H1 (cell line): ENCODE measurements at regions not wholly inside any gene's neighbourhood (a gene's known extent, or its start where the extent isn't known, plus 50 kb on each side); places are given as distances from the start of the nearest gene placed in this dataset.

Source experiments
- CHD1 ChIP-seq: IDR thresholded peaks from 2 replicates; pipeline ENCODE4 v1.6.1; 2012; ENCODE audit warnings: low read depth, low read length, improper control_type of control experiment
- KDM5A ChIP-seq: fragments of 200-600 bp; IDR thresholded peaks from 2 replicates; pipeline ENCODE4 v1.7.1; 2012; ENCODE audit warnings: mild to moderate bottlenecking, low read length, inconsistent platforms, mixed read lengths
- SRF ChIP-seq: IDR thresholded peaks from 2 replicates; pipeline ENCODE4 v1.6.1; 2011; ENCODE audit warnings: mild to moderate bottlenecking, low read depth, low read length, moderate library complexity
- TCF12 ChIP-seq: IDR thresholded peaks from 2 replicates; pipeline ENCODE4 v1.6.1; 2011; ENCODE audit warnings: low read depth, mild to moderate bottlenecking, low read length
- TF ChIP-seq, protein P1 (sequence below), 3 experiments: IDR thresholded peaks; 1 replicate in 2 of 3; 2 replicates in 1 of 3; pipeline versions ENCODE4 v1.5.1 to v1.6.1; 2011; ENCODE audit warnings: low read length in 3 of 3, mild to moderate bottlenecking in 3 of 3, inconsistent platforms in 2 of 3, low read depth in 1 of 3, moderate library complexity in 1 of 3; ENCODE audit not compliant: insufficient read depth in 1 of 3; ENCODE audit errors: control extremely low read depth in 1 of 3
- TF ChIP-seq, protein P2 (sequence below): fragments of 300-600 bp; sonication (generic); IDR thresholded peaks from 2 replicates; pipeline ENCODE4 v1.7.1; 2012; ENCODE audit warnings: low read length, moderate library complexity, mild to moderate bottlenecking, inconsistent platforms; ENCODE audit not compliant: insufficient replicate concordance

DNA sequence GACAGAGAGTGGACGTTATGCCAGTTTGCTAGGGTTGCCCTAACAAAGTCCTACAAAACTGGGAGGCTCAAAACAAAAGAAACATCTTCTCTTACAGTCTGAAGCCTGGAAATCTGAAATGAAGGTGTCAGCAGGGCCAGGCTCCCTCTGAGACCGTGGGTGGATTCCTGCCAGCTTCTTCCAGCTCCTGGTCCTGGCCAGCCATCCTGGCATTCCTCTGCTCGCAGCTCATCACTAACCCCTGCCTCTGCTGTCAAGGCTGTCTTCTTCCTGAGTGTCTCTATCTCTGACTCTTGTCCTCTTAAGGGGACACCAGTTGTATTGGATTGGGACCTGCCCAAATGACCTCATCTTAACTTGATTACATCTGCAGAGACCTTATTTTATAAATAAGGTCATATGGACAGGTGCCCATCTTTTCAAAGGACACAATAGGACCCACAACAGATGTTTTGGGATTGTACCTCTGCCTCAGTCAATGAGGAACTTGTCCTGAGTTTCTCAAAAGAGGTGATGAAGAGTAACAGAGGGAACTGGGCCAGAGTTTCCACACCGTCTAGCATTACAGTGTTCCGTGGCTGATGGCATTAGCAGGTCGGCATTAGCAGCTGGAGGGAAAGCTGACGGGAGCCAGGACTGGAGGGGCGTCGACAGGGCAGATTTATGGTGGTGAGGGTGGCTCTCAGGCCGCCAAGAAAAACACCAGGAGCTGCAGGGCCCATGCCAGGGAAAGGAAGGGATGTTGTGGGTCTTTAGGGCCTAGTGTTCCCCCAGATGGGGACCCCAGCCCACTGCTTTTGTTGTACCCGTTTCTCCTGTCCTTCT lies 157.3 kb downstream of the TBXT start (continued):
- TF ChIP-seq SRF (no peak), CHD1 (no peak), KDM5A (no peak), TCF12 (no peak)
- TF ChIP-seq, protein P1, sequence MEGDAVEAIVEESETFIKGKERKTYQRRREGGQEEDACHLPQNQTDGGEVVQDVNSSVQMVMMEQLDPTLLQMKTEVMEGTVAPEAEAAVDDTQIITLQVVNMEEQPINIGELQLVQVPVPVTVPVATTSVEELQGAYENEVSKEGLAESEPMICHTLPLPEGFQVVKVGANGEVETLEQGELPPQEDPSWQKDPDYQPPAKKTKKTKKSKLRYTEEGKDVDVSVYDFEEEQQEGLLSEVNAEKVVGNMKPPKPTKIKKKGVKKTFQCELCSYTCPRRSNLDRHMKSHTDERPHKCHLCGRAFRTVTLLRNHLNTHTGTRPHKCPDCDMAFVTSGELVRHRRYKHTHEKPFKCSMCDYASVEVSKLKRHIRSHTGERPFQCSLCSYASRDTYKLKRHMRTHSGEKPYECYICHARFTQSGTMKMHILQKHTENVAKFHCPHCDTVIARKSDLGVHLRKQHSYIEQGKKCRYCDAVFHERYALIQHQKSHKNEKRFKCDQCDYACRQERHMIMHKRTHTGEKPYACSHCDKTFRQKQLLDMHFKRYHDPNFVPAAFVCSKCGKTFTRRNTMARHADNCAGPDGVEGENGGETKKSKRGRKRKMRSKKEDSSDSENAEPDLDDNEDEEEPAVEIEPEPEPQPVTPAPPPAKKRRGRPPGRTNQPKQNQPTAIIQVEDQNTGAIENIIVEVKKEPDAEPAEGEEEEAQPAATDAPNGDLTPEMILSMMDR (IDR thresholded peaks at IDR 0.05; ENCODE audit: control extremely low read depth in 1 of 3, insufficient read depth in 1 of 3, low read depth in 1 of 3, low read length in 3 of 3), result no peak
- TF ChIP-seq, protein P2, sequence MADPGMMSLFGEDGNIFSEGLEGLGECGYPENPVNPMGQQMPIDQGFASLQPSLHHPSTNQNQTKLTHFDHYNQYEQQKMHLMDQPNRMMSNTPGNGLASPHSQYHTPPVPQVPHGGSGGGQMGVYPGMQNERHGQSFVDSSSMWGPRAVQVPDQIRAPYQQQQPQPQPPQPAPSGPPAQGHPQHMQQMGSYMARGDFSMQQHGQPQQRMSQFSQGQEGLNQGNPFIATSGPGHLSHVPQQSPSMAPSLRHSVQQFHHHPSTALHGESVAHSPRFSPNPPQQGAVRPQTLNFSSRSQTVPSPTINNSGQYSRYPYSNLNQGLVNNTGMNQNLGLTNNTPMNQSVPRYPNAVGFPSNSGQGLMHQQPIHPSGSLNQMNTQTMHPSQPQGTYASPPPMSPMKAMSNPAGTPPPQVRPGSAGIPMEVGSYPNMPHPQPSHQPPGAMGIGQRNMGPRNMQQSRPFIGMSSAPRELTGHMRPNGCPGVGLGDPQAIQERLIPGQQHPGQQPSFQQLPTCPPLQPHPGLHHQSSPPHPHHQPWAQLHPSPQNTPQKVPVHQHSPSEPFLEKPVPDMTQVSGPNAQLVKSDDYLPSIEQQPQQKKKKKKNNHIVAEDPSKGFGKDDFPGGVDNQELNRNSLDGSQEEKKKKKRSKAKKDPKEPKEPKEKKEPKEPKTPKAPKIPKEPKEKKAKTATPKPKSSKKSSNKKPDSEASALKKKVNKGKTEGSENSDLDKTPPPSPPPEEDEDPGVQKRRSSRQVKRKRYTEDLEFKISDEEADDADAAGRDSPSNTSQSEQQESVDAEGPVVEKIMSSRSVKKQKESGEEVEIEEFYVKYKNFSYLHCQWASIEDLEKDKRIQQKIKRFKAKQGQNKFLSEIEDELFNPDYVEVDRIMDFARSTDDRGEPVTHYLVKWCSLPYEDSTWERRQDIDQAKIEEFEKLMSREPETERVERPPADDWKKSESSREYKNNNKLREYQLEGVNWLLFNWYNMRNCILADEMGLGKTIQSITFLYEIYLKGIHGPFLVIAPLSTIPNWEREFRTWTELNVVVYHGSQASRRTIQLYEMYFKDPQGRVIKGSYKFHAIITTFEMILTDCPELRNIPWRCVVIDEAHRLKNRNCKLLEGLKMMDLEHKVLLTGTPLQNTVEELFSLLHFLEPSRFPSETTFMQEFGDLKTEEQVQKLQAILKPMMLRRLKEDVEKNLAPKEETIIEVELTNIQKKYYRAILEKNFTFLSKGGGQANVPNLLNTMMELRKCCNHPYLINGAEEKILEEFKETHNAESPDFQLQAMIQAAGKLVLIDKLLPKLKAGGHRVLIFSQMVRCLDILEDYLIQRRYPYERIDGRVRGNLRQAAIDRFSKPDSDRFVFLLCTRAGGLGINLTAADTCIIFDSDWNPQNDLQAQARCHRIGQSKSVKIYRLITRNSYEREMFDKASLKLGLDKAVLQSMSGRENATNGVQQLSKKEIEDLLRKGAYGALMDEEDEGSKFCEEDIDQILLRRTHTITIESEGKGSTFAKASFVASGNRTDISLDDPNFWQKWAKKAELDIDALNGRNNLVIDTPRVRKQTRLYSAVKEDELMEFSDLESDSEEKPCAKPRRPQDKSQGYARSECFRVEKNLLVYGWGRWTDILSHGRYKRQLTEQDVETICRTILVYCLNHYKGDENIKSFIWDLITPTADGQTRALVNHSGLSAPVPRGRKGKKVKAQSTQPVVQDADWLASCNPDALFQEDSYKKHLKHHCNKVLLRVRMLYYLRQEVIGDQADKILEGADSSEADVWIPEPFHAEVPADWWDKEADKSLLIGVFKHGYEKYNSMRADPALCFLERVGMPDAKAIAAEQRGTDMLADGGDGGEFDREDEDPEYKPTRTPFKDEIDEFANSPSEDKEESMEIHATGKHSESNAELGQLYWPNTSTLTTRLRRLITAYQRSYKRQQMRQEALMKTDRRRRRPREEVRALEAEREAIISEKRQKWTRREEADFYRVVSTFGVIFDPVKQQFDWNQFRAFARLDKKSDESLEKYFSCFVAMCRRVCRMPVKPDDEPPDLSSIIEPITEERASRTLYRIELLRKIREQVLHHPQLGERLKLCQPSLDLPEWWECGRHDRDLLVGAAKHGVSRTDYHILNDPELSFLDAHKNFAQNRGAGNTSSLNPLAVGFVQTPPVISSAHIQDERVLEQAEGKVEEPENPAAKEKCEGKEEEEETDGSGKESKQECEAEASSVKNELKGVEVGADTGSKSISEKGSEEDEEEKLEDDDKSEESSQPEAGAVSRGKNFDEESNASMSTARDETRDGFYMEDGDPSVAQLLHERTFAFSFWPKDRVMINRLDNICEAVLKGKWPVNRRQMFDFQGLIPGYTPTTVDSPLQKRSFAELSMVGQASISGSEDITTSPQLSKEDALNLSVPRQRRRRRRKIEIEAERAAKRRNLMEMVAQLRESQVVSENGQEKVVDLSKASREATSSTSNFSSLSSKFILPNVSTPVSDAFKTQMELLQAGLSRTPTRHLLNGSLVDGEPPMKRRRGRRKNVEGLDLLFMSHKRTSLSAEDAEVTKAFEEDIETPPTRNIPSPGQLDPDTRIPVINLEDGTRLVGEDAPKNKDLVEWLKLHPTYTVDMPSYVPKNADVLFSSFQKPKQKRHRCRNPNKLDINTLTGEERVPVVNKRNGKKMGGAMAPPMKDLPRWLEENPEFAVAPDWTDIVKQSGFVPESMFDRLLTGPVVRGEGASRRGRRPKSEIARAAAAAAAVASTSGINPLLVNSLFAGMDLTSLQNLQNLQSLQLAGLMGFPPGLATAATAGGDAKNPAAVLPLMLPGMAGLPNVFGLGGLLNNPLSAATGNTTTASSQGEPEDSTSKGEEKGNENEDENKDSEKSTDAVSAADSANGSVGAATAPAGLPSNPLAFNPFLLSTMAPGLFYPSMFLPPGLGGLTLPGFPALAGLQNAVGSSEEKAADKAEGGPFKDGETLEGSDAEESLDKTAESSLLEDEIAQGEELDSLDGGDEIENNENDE, result no peak
- TF ChIP-seq, all 59 proteins: peak for 0
